ENCODE measurements at regions not wholly inside any gene's neighbourhood (a gene's known extent, or its start where the extent isn't known, plus 50 kb on each side); places are given as distances from the start of the nearest gene placed in this dataset.

GRCh38 chr9:18238254-18238653, 235.7 kb upstream of the ADAMTSL1 start:
- Histone ChIP-seq H3K14ac (ENCODE audit: insufficient read depth, low read length) (no peak overlapping the region), H2AFZ (ENCODE audit: low read length) (no peak overlapping the region), H3T11ph (ENCODE audit: low read length) (no peak overlapping the region), H3K9me3 (ENCODE audit: control insufficient read depth, low read depth, low read length) (no peaks in the 10 kb centered on the region), H4K91ac (ENCODE audit: insufficient read length, low read depth, low read length) (no peak overlapping the region), H3K4me1 (ENCODE audit: insufficient read depth, low read length) (no peaks in the 10 kb centered on the region), H2BK15ac (ENCODE audit: low read depth, low read length) (no peak overlapping the region), H3K18ac (ENCODE audit: insufficient read length, low read depth, low read length) (no peak overlapping the region), H3K27me3 (ENCODE audit: insufficient read depth, low read length) (no peaks in the 10 kb centered on the region), H2BK120ac (ENCODE audit: low read depth, low read length, poor library complexity, severe bottlenecking) (no peak overlapping the region), H3K56ac (ENCODE audit: insufficient read length, low read depth, low read length) (no peak overlapping the region), H3K9ac (ENCODE audit: extremely low read depth, insufficient read length, low read length) (no peak overlapping the region), H4K20me1 (ENCODE audit: control insufficient read depth, insufficient read depth, insufficient read length) (no peaks in the 10 kb centered on the region), H4K5ac (ENCODE audit: insufficient read length, low read depth, low read length) (no peak overlapping the region), H4K8ac (replicated peaks; ENCODE audit: insufficient read length, low read depth, low read length) (no peak overlapping the region), H3K4me2 (ENCODE audit: insufficient read depth, insufficient read length, low read length) (no peak overlapping the region), H2BK12ac (ENCODE audit: insufficient read length, low read depth, low read length) (no peak overlapping the region), H3K79me1 (ENCODE audit: insufficient read depth, low read depth, low read length, poor library complexity, severe bottlenecking) (no peaks in the 10 kb centered on the region), H3K4ac (ENCODE audit: low read depth, low read length) (no peak overlapping the region), H2BK20ac (ENCODE audit: low read depth, low read length, poor library complexity, severe bottlenecking) (no peak overlapping the region), H2AK5ac (ENCODE audit: insufficient read length, low read length) (no peak overlapping the region), H2BK5ac (ENCODE audit: insufficient read length, low read length) (no peak overlapping the region), H3K23me2 (ENCODE audit: insufficient read length, low read depth, low read length, poor library complexity, severe bottlenecking) (no peaks in the 10 kb centered on the region), H3K27ac (ENCODE audit: insufficient read length, low read depth, low read length) (no peak overlapping the region), H3K79me2 (ENCODE audit: insufficient read depth, low read length) (no peaks in the 10 kb centered on the region), H3K23ac (ENCODE audit: insufficient read length, low read depth, low read length) (no peak overlapping the region)
- no peaks in the 10 kb centered on the region; a peak in 1 of 4 replicates for H3K4me1 Mint-ChIP-seq
- WGBS (ENCODE audit: extremely low coverage, insufficient read length, low lambda C conversion rate), result no CpG with 5 or more reads among the region's 2 CpGs
- no peak overlapping the region for H3K4me3 Mint-ChIP-seq
- DNase-seq, result no peak
- peaks cover 2% of the 10 kb centered on the region in 2 experiments; a peak in 4 of 5 replicates for H3K9me3 Mint-ChIP-seq
- no peak overlapping the region for H3K27ac Mint-ChIP-seq
- no peak for TF ChIP-seq CTCF (conservative IDR thresholded peaks at IDR 0.05)
- no peaks in the 10 kb centered on the region for H3K36me3 Mint-ChIP-seq (ENCODE audit: insufficient read depth in 1 of 3, low read depth in 3 of 3)
- peaks cover 3% of the 10 kb centered on the region; the same call in 1 of the 2 replicates for H3K27me3 Mint-ChIP-seq (ENCODE audit: low read depth)
